Thymus (tissue), 11 donors: ENCODE measurements at regions not wholly inside any gene's neighbourhood (a gene's known extent, or its start where the extent isn't known, plus 50 kb on each side); places are given as distances from the start of the nearest gene placed in this dataset.

Experiments
- DNase-seq, 9 donors: peaks; one replicate each; pipeline ENCODE4 v3.0.0-alpha.2; 2013; ENCODE audit warnings: low spot score in 9 of 9, low read depth in 6 of 9, missing footprints in 1 of 9
- H3K27ac ChIP-seq, 2 donors: one replicate each; pipeline ENCODE4 v1.5.1; 2013; ENCODE audit warnings: control low read depth in 1 of 2, low read depth in 1 of 2, low read length in 1 of 2, mild to moderate bottlenecking in 1 of 2, moderate library complexity in 1 of 2
- H3K27me3 ChIP-seq, 2 donors: one replicate each; pipeline ENCODE4 v1.5.1; 2013; ENCODE audit warnings: low read length in 1 of 2; ENCODE audit not compliant: control insufficient read depth in 2 of 2, insufficient read depth in 1 of 2
- H3K36me3 ChIP-seq, 2 donors: one replicate each; pipeline ENCODE4 v1.5.1; 2013; ENCODE audit warnings: low read length in 1 of 2, mild to moderate bottlenecking in 1 of 2, moderate library complexity in 1 of 2; ENCODE audit not compliant: control insufficient read depth in 2 of 2, insufficient read depth in 2 of 2
- H3K4me1 ChIP-seq, 2 donors: one replicate each; pipeline ENCODE4 v1.5.1; 2013; ENCODE audit warnings: low read length in 2 of 2; ENCODE audit not compliant: control insufficient read depth in 2 of 2, insufficient read depth in 2 of 2
- H3K4me3 ChIP-seq, 2 donors: one replicate each; pipeline ENCODE4 v1.5.1; 2013; ENCODE audit warnings: low read length in 2 of 2, control low read depth in 1 of 2, mild to moderate bottlenecking in 1 of 2
- H3K9me3 ChIP-seq, 2 donors: one replicate each; pipeline ENCODE4 v1.5.1; 2013; ENCODE audit warnings: low read length in 1 of 2, mild to moderate bottlenecking in 1 of 2; ENCODE audit not compliant: control insufficient read depth in 2 of 2, insufficient read depth in 1 of 2
- WGBS: extraction: QIAGEN DNeasy Blood & Tissue Kit; methylation state at CpG from one replicate; pipeline ENCODE4 v1.1.7; 2013; 5-methylcytosine and 5-hydroxymethylcytosine counted together
- donor health status: healthy.

DNA sequence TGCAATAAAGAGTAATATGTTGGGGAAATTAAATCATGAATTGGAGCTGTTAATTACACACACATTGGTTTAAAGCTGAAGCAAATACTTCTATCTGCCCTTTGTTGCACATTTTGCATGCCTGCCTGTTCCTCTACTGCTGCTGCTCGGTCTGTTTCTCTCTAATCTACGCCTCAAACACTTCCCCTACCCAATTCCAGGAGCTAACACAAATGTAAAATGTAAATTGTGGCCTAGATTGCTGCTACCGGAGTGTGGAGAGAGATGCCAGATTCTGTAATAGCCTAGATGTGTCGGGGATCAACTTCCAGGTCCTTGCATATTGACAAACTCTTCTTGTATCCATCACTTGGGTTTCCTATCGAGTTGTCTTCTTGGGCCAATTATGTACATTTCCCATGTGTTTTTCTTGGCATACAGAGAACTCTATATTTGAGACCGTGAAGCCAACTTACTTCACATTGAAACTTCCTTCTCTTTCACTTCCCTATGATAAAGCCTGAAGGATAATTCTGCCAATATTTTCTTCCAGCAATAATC, 450.4 kb upstream of the NR2F2 start:
- no peaks in the 10 kb centered on the region for H3K36me3 ChIP-seq
- H3K27ac ChIP-seq, result no peak overlapping the region
- H3K4me1 ChIP-seq, result peaks cover 6 to 15% of the 10 kb centered on the region in 2 donors
- H3K9me3 ChIP-seq, result no peaks in the 10 kb centered on the region
- DNase-seq, result no peak
- no peak overlapping the region for H3K4me3 ChIP-seq
- WGBS, result 83% methylated on average over 6 of the region's 6 CpGs
- H3K27me3 ChIP-seq, result no peaks in the 10 kb centered on the region

- no peaks in the 10 kb centered on the region for H3K27me3 ChIP-seq
- DNase-seq, result no peak
- no peaks in the 10 kb centered on the region for H3K9me3 ChIP-seq
- H3K4me3 ChIP-seq, result no peak overlapping the region
- WGBS, result 73% methylated on average over 2 of the region's 2 CpGs
- H3K36me3 ChIP-seq, result no peaks in the 10 kb centered on the region
- peaks cover 3 to 10% of the 10 kb centered on the region in 2 donors for H3K4me1 ChIP-seq
- no peak overlapping the region for H3K27ac ChIP-seq
Measured at GRCh38 chr15:95880630-95881029, 449.9 kb upstream of the NR2F2 start.

- Histone ChIP-seq H3K27me3 (no peaks in the 10 kb centered on the region), H3K4me3 (no peak overlapping the region), H3K36me3 (no peaks in the 10 kb centered on the region), H3K27ac (no peak overlapping the region), H3K4me1 (peaks cover 0 to 5% of the 10 kb centered on the region in 2 donors), H3K9me3 (no peaks in the 10 kb centered on the region)
- 97% methylated on average over 6 of the region's 6 CpGs for WGBS
- no peak for DNase-seq
Measured at GRCh38 chr15:95883064-95883463, 447.4 kb upstream of the NR2F2 start.

DNA sequence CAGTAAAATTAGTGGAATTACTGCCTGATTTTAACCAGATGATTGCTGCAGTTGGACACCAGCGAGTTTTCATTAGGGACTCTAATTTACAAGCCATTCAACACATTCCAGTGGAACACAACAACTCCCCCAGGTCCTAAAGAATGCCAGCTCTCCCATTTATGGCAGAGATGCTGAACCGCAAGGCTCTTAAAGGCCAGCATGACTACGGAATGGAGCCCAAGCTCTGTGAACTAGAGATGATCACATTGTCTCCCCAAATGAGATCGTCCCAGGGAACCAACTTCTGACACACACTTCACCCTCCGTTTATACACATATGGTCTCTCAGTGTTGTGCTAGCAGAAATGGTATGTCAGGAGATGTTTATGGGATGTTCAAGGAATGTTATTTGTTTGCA, 446.2 kb upstream of the NR2F2 start:
- Histone ChIP-seq H3K4me3 (no peak overlapping the region), H3K36me3 (no peaks in the 10 kb centered on the region), H3K27ac (no peak overlapping the region), H3K9me3 (no peaks in the 10 kb centered on the region), H3K4me1 (peaks cover 0 to 8% of the 10 kb centered on the region in 2 donors), H3K27me3 (no peaks in the 10 kb centered on the region)
- WGBS, result 97% methylated on average over 5 of the region's 5 CpGs
- no peak for DNase-seq

DNA sequence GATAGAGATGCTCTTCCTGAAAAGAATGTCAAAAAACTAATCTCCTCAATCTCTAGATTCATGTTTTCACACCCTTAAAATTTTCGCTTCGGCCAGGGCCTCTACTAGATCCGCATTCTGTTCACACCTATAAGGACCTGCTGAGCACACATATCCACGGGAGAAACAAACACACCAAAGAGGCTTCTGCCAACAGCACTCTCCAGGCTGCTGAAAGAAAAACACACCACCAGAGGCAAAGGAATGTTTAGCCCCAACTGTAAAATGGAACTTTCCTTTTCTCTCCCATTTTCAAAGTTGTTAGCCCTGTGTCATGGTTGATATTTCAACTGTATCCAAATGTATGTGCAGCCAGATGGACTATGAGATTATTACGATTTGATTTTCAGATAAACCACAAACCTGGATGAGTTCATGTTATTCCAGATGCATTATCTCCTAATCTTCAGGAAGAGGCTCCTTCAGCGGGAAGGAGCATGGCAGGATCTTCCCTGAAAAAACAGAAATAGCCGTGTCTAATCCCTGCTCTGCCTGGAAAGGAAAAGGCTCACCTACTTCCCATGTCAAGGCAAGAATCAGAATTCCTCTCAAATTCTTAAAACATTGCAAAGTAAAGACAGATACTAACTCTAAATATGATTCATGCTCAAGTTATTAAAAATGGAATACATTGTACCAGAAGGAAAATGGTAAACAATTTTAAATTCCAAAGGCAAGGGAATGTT, 442.7 kb upstream of the NR2F2 start:
- no peak overlapping the region for H3K27ac ChIP-seq
- DNase-seq, result no peak
- WGBS, result 96% methylated on average over 7 of the region's 7 CpGs
- H3K9me3 ChIP-seq, result no peaks in the 10 kb centered on the region
- H3K27me3 ChIP-seq, result no peaks in the 10 kb centered on the region
- no peak overlapping the region for H3K4me3 ChIP-seq
- no peaks in the 10 kb centered on the region for H3K36me3 ChIP-seq
- H3K4me1 ChIP-seq, result peaks cover 0 to 2% of the 10 kb centered on the region in 2 donors

- H3K9me3 ChIP-seq, result no peaks in the 10 kb centered on the region
- DNase-seq, result no peak
- no peaks in the 10 kb centered on the region for H3K36me3 ChIP-seq
- H3K27ac ChIP-seq, result no peak overlapping the region
- H3K27me3 ChIP-seq, result no peaks in the 10 kb centered on the region
- H3K4me3 ChIP-seq, result no peak overlapping the region
- H3K4me1 ChIP-seq, result peaks cover 0 to 7% of the 10 kb centered on the region in 2 donors
- 97% methylated on average over 1 of the region's 1 CpG for WGBS
Measured at GRCh38 chr15:95888762-95889161, 441.7 kb upstream of the NR2F2 start.

DNA sequence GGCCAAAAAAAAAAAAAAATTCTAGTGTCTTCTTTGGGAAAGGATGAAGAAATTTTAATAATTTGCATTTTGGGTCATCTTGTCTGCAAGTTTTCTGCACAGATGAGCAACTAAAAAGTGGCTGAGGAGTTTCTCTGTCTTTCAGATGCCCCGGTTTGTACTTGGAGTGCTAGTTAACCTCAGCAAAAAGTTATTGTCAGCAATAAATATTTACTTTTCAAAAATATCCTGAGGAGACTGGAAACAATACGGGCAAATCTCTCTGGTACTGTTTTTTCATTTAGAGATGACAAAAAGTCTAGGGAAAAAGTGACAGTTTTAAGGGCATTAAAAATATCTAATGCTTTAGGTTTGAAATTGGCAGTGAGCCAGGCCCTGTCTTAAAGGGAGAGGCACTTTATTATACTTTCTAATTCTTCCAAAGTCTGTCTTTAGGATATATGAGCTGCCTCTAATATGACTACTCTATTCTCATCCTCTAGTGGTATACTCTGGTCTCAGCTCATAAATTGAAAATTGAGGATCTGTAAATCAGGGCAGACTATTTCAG, 436.0 kb upstream of the NR2F2 start:
- H3K27ac ChIP-seq, result no peak overlapping the region
- no peak for DNase-seq
- H3K4me1 ChIP-seq, result peaks cover 0 to 5% of the 10 kb centered on the region in 2 donors
- no peaks in the 10 kb centered on the region for H3K9me3 ChIP-seq
- H3K36me3 ChIP-seq, result no peaks in the 10 kb centered on the region
- H3K4me3 ChIP-seq, result no peak overlapping the region
- no peaks in the 10 kb centered on the region for H3K27me3 ChIP-seq
- WGBS, result 56% methylated on average over 2 of the region's 2 CpGs

DNA sequence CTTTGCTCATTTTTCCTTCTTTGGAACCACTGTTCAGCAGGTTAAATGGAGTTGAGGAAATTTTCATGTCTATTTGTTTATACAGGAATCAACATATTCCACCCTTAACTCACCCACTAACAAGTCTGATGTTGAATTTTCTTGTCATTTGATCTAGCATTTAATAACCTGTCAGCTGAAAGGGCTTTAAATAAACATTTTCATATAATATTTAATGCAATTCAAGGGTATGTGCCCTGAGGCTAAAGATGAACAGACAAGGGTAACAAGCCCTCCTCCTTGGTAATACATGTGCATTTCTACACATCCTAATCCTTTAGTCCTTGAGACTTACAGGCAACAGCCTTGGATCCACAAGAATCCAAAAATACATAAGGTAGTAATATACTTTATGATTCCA, 435.0 kb upstream of the NR2F2 start:
- Histone ChIP-seq H3K27me3 (no peaks in the 10 kb centered on the region), H3K9me3 (no peaks in the 10 kb centered on the region), H3K4me3 (no peak overlapping the region), H3K36me3 (no peaks in the 10 kb centered on the region), H3K4me1 (peaks cover 0 to 5% of the 10 kb centered on the region in 2 donors), H3K27ac (no peak overlapping the region)
- DNase-seq, result no peak

DNA sequence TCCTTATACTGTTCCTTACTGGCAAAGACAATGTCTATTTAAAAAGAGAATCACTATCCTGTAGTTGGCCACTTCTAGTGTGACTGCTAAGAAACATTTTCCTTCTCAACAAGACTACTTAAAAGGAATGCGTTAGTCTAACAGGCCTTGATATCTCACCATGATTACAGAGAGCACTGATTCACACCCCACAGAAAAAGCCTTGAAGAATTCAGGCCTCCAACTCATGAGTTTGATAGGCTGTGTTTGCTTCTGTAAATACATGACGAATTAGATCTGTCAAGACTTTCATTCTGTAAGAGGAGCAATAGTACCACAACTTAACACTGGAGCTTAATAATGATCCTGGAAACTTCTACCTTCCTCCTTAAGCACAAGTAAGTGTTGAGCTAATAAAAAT, 432.8 kb upstream of the NR2F2 start:
- H3K27ac ChIP-seq, result no peak overlapping the region
- H3K36me3 ChIP-seq, result no peaks in the 10 kb centered on the region

More for the DNA sequence above, 432.8 kb upstream of the NR2F2 start:
- no peak overlapping the region for H3K4me3 ChIP-seq
- 97% methylated on average over 2 of the region's 2 CpGs for WGBS
- DNase-seq, result no peak
- no peaks in the 10 kb centered on the region for H3K9me3 ChIP-seq
- H3K27me3 ChIP-seq, result no peaks in the 10 kb centered on the region
- peaks cover 0 to 5% of the 10 kb centered on the region in 2 donors for H3K4me1 ChIP-seq
